ENCODE measurements at regions not wholly inside any gene's neighbourhood (a gene's known extent, or its start where the extent isn't known, plus 50 kb on each side); places are given as distances from the start of the nearest gene placed in this dataset.

GRCh38 chr18:52045946-52046675, 293.9 kb upstream of the DCC start:
- H3K27me3 ChIP-seq (ENCODE audit: control insufficient read depth, low read length), result no peaks in the 10 kb centered on the region
- H3K27ac ChIP-seq (ENCODE audit: low read depth, low read length), result no peak overlapping the region

GRCh38 chr18:52046842-52047241, 293.2 kb upstream of the DCC start:
- Histone ChIP-seq H3K27ac (ENCODE audit: low read depth, low read length) (no peak overlapping the region), H4K20me1 (ENCODE audit: control insufficient read depth, insufficient read depth, low read depth, low read length) (no peaks in the 10 kb centered on the region), H3K4me2 (ENCODE audit: low read length) (no peak overlapping the region), H3K4me3 (ENCODE audit: low read length) (no peak overlapping the region), H3K27me3 (ENCODE audit: control insufficient read depth, low read length) (no peaks in the 10 kb centered on the region), H3K9me2 (replicated peaks; ENCODE audit: control insufficient read depth, low read length) (no peaks in the 10 kb centered on the region), H3K79me2 (ENCODE audit: control insufficient read depth, low read length) (no peaks in the 10 kb centered on the region), H3K9me3 (ENCODE audit: control insufficient read depth, insufficient read depth, low read length) (no peaks in the 10 kb centered on the region), H3K4me1 (ENCODE audit: control insufficient read depth, low read length) (no peaks in the 10 kb centered on the region), H3F3A (ENCODE audit: control insufficient read depth, insufficient read depth) (no peaks in the 10 kb centered on the region), H3K36me3 (ENCODE audit: control insufficient read depth, low read length) (no peaks in the 10 kb centered on the region)
- TF ChIP-seq EZH2phosphoT487 (IDR thresholded peaks at IDR 0.05; ENCODE audit: borderline replicate concordance, low read length) (no peak), CTCF (IDR thresholded peaks at IDR 0.05; ENCODE audit: low read depth, low read length, poor library complexity, severe bottlenecking) (no peak)

More at GRCh38 chr18:52045946-52046675, 293.9 kb upstream of the DCC start:
- Histone ChIP-seq H3K4me2 (ENCODE audit: low read length) (no peak overlapping the region), H3K79me2 (ENCODE audit: control insufficient read depth, low read length) (no peaks in the 10 kb centered on the region), H3K4me1 (ENCODE audit: control insufficient read depth, low read length) (no peaks in the 10 kb centered on the region), H3K9me2 (replicated peaks; ENCODE audit: control insufficient read depth, low read length) (no peaks in the 10 kb centered on the region), H3K9me3 (ENCODE audit: control insufficient read depth, insufficient read depth, low read length) (no peaks in the 10 kb centered on the region), H4K20me1 (ENCODE audit: control insufficient read depth, insufficient read depth, low read depth, low read length) (no peaks in the 10 kb centered on the region), H3F3A (ENCODE audit: control insufficient read depth, insufficient read depth) (no peaks in the 10 kb centered on the region), H3K36me3 (ENCODE audit: control insufficient read depth, low read length) (no peaks in the 10 kb centered on the region), H3K4me3 (ENCODE audit: low read length) (no peak overlapping the region)
- TF ChIP-seq CTCF (IDR thresholded peaks at IDR 0.05; ENCODE audit: low read depth, low read length, poor library complexity, severe bottlenecking), result no peak
- no peak for TF ChIP-seq EZH2phosphoT487 (IDR thresholded peaks at IDR 0.05; ENCODE audit: borderline replicate concordance, low read length)

- H3K4me3 ChIP-seq (ENCODE audit: low read length), result no peak overlapping the region
- no peaks in the 10 kb centered on the region for H3K36me3 ChIP-seq (ENCODE audit: control insufficient read depth, low read length)
- H3K4me2 ChIP-seq (ENCODE audit: low read length), result no peak overlapping the region
- H3K9me2 ChIP-seq (replicated peaks; ENCODE audit: control insufficient read depth, low read length), result no peaks in the 10 kb centered on the region; the same call in 1 of the 2 replicates
- H3K9me3 ChIP-seq (ENCODE audit: control insufficient read depth, insufficient read depth, low read length), result no peaks in the 10 kb centered on the region
- H3F3A ChIP-seq (ENCODE audit: control insufficient read depth, insufficient read depth), result no peaks in the 10 kb centered on the region
- H3K4me1 ChIP-seq (ENCODE audit: control insufficient read depth, low read length), result no peaks in the 10 kb centered on the region
- TF ChIP-seq CTCF (IDR thresholded peaks at IDR 0.05; ENCODE audit: low read depth, low read length, poor library complexity, severe bottlenecking) (no peak), EZH2phosphoT487 (IDR thresholded peaks at IDR 0.05; ENCODE audit: borderline replicate concordance, low read length) (no peak)
- H3K79me2 ChIP-seq (ENCODE audit: control insufficient read depth, low read length), result no peaks in the 10 kb centered on the region
- H4K20me1 ChIP-seq (ENCODE audit: control insufficient read depth, insufficient read depth, low read depth, low read length), result no peaks in the 10 kb centered on the region
- H3K27ac ChIP-seq (ENCODE audit: low read depth, low read length), result no peak overlapping the region
- no peaks in the 10 kb centered on the region for H3K27me3 ChIP-seq (ENCODE audit: control insufficient read depth, low read length)
Observed at GRCh38 chr18:52054324-52054723, 285.7 kb upstream of the DCC start.

Data from DOHH2 (cell line).